Left lung (tissue), 4 donors: ENCODE measurements at regions not wholly inside any gene's neighbourhood (a gene's known extent, or its start where the extent isn't known, plus 50 kb on each side); places are given as distances from the start of the nearest gene placed in this dataset.

Experiments used
- ATAC-seq: fragments of 200-7000 bp; cut with Tn5 transposase; one replicate; pipeline ENCODE4 v1.9.1; 2020; ENCODE audit warnings: moderate library complexity
- DNase-seq, 4 donors: peaks; one replicate each; pipeline ENCODE4 v3.0.0-alpha.2; 2013 to 2020
- H3K27ac ChIP-seq, 2 donors: fragments of 200-600 bp; sonication (generic) in 1 of 2; one replicate each; pipeline versions ENCODE4 v1.5.0 to v1.8.0; 2020 to 2021
- H3K27me3 ChIP-seq, 2 donors: fragments of 200-600 bp; sonication (generic) in 1 of 2; one replicate each; pipeline versions ENCODE4 v1.5.0 to v1.8.0; 2020 to 2021
- H3K36me3 ChIP-seq, 2 donors: fragments of 200-600 bp; sonication (generic) in 1 of 2; one replicate each; pipeline versions ENCODE4 v1.5.0 to v1.8.0; 2020 to 2021
- H3K4me1 ChIP-seq, 2 donors: fragments of 200-600 bp; one replicate each; pipeline ENCODE4 v1.8.0; 2021
- H3K4me3 ChIP-seq, 2 donors: fragments of 200-600 bp; sonication (generic) in 1 of 2; one replicate each; pipeline versions ENCODE4 v1.5.0 to v1.8.0; 2020 to 2021; ENCODE audit warnings: mild to moderate bottlenecking in 1 of 2
- H3K9me3 ChIP-seq, 2 donors: fragments of 200-600 bp; sonication (generic) in 1 of 2; one replicate each; pipeline versions ENCODE4 v1.5.0 to v1.8.0; 2020 to 2021
- CTCF ChIP-seq, 2 donors: fragments of 200-600 bp; sonication (generic) in 1 of 2; IDR thresholded peaks; one replicate each; pipeline versions ENCODE4 v1.5.0 to v1.8.0; 2021; ENCODE audit warnings: antibody characterized with exemption in 2 of 2
- intact Hi-C, 2 donors: fragments of 100-400 bp; cut with DNase I; formaldehyde crosslinking; loops; one replicate each; pipeline versions ENCODE4 v1.11.2 to v1.14.2; 2022
- donor health status: DM: no; HTN: yes; CAD: no.
- donor health status: DM: no; HTN: no; CAD: no.

- Histone ChIP-seq H3K9me3 (no peaks in the 10 kb centered on the region), H3K4me3 (no peak overlapping the region), H3K27me3 (no peaks in the 10 kb centered on the region), H3K27ac (no peak overlapping the region), H3K36me3 (no peaks in the 10 kb centered on the region), H3K4me1 (no peaks in the 10 kb centered on the region)
- no peak for ATAC-seq
- no peak for DNase-seq
- TF ChIP-seq CTCF (IDR thresholded peaks at IDR 0.05) = no peak
- intact Hi-C loops = no loop called here
Observed at GRCh38 chr1:114278911-114279310, 125.2 kb upstream of the SYT6 start.

- H3K4me3 ChIP-seq = no peak overlapping the region
- no peaks in the 10 kb centered on the region for H3K27me3 ChIP-seq
- H3K4me1 ChIP-seq = no peaks in the 10 kb centered on the region
- ATAC-seq (no peak), DNase-seq (no peak)
- TF ChIP-seq CTCF (IDR thresholded peaks at IDR 0.05) = no peak
- H3K9me3 ChIP-seq = no peaks in the 10 kb centered on the region
- intact Hi-C loops = no loop called here
- no peaks in the 10 kb centered on the region for H3K36me3 ChIP-seq
- H3K27ac ChIP-seq = no peak overlapping the region
Observed at GRCh38 chr1:114278430-114278829, 124.8 kb upstream of the SYT6 start.

GRCh38 chr1:114274621-114275317 lies 121.1 kb upstream of the SYT6 start:
- intact Hi-C loops = no loop called here
- ATAC-seq (no peak), DNase-seq (no peak)
- no peaks in the 10 kb centered on the region for H3K27me3 ChIP-seq
- H3K27ac ChIP-seq = no peak overlapping the region
- H3K4me3 ChIP-seq = no peak overlapping the region
- no peaks in the 10 kb centered on the region for H3K36me3 ChIP-seq
- no peaks in the 10 kb centered on the region for H3K4me1 ChIP-seq
- TF ChIP-seq CTCF (IDR thresholded peaks at IDR 0.05) = no peak
- no peaks in the 10 kb centered on the region for H3K9me3 ChIP-seq

- no peak for TF ChIP-seq CTCF (IDR thresholded peaks at IDR 0.05)
- Histone ChIP-seq H3K4me1 (no peaks in the 10 kb centered on the region), H3K36me3 (no peaks in the 10 kb centered on the region), H3K27ac (no peak overlapping the region), H3K9me3 (no peaks in the 10 kb centered on the region), H3K27me3 (no peaks in the 10 kb centered on the region), H3K4me3 (no peak overlapping the region)
- DNase-seq (no peak), ATAC-seq (no peak)
- intact Hi-C loops = no loop called here
Observed at GRCh38 chr1:114272593-114272992, 118.9 kb upstream of the SYT6 start.

- Histone ChIP-seq H3K27me3 (no peaks in the 10 kb centered on the region), H3K36me3 (no peaks in the 10 kb centered on the region), H3K4me1 (no peaks in the 10 kb centered on the region), H3K27ac (no peak overlapping the region), H3K9me3 (no peaks in the 10 kb centered on the region), H3K4me3 (no peak overlapping the region)
- no peak for TF ChIP-seq CTCF (IDR thresholded peaks at IDR 0.05)
- ATAC-seq (no peak), DNase-seq (no peak)
- intact Hi-C loops = no loop called here
Observed at GRCh38 chr1:114270718-114271117, 117.0 kb upstream of the SYT6 start.
